ENCODE measurements at regions not wholly inside any gene's neighbourhood (a gene's known extent, or its start where the extent isn't known, plus 50 kb on each side); places are given as distances from the start of the nearest gene placed in this dataset.

- intact Hi-C loops (cut with micrococcal nuclease): no loop called here
- CTCF ChIA-PET: no interaction called here
These were observed 141.3 kb upstream of the WNT4 start for GRCh38 chr1:22284236-22284635.

More at GRCh38 chr1:22284236-22284635, 141.3 kb upstream of the WNT4 start:
- dilution Hi-C loops (cut with MboI; ENCODE audit: extremely low pct_ligation_motif_present, low sequenced_read_pairs): no loop called here
- Histone ChIP-seq H3K4me2 (ENCODE audit: insufficient read depth, low read length) (no peak overlapping the region), H2AFZ (ENCODE audit: low read depth, low read length) (no peak overlapping the region), H3K9me1 (replicated peaks; ENCODE audit: control insufficient read depth, extremely low read depth, insufficient read depth, low read length) (no peaks in the 10 kb centered on the region), H3K4me1 (ENCODE audit: control insufficient read depth, extremely low read depth, insufficient read depth, low read length) (no peaks in the 10 kb centered on the region), H3K27ac (ENCODE audit: insufficient read depth, low read depth, low read length) (no peak overlapping the region), H3K4me3 (replicated peaks in 1 of 3; ENCODE audit: insufficient read depth in 1 of 3, low read depth in 1 of 3, low read length in 3 of 3) (no peak overlapping the region), H3K79me2 (ENCODE audit: control insufficient read depth, insufficient read depth, low read length) (no peaks in the 10 kb centered on the region), H3K9ac (replicated peaks; ENCODE audit: extremely low read depth, insufficient read depth, low read length) (no peak overlapping the region), H3K9me3 (replicated peaks; ENCODE audit: control insufficient read depth, insufficient read depth, low read length) (no peaks in the 10 kb centered on the region), H3K27me3 (ENCODE audit: control insufficient read depth in 2 of 2, insufficient read depth in 2 of 2, low read length in 2 of 2) (peaks cover 3 to 6% of the 10 kb centered on the region in 2 experiments), H3K36me3 (ENCODE audit: control insufficient read depth in 2 of 2, extremely low read depth in 1 of 2, insufficient read depth in 2 of 2, low read length in 2 of 2) (no peaks in the 10 kb centered on the region), H4K20me1 (replicated peaks; ENCODE audit: control insufficient read depth, extremely low read depth, insufficient read depth, low read length) (no peaks in the 10 kb centered on the region)
- BruUV-seq (replicated peaks): no TSS peak
- TF ChIP-seq CTCF (IDR thresholded peaks at IDR 0.05; ENCODE audit: extremely low read depth in 1 of 2, insufficient read depth in 1 of 2, low read depth in 1 of 2, low read length in 2 of 2) (no peak), POLR2A (IDR thresholded peaks at IDR 0.05; ENCODE audit: low read depth, low read length) (no peak), JUN (IDR thresholded peaks at IDR 0.05; ENCODE audit: borderline replicate concordance, insufficient read depth, insufficient read length, low read depth) (no peak), MYC (IDR thresholded peaks at IDR 0.05; ENCODE audit: low read depth, low read length) (no peak), GATA2 (IDR thresholded peaks at IDR 0.05; ENCODE audit: insufficient read depth, insufficient read length, low read depth, low read length) (no peak), POLR2AphosphoS5 (IDR thresholded peaks at IDR 0.05; ENCODE audit: insufficient read depth, low read depth, low read length) (no peak), EZH2 (IDR thresholded peaks at IDR 0.05; ENCODE audit: borderline replicate concordance, low read depth, low read length, severe bottlenecking) (no peak), FOS (IDR thresholded peaks at IDR 0.05; ENCODE audit: borderline replicate concordance, insufficient read depth, low read length) (no peak)
- TF ChIP-seq, protein P1, sequence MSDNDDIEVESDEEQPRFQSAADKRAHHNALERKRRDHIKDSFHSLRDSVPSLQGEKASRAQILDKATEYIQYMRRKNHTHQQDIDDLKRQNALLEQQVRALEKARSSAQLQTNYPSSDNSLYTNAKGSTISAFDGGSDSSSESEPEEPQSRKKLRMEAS (IDR thresholded peaks at IDR 0.05; ENCODE audit: insufficient read depth, insufficient read length): no peak
- FAIRE-seq (no peak), DNase-seq (ENCODE audit: low read depth, low spot score) (no peak)
- POLR2A ChIA-PET: interaction anchor here (1.1 kb wide), 1 partner anchor 132 kb away, joined by 3 read pairs; no protein-coding TSS in a partner anchor

All from endothelial cell of umbilical vein (primary cell).